H1 (cell line): ENCODE measurements at regions not wholly inside any gene's neighbourhood (a gene's known extent, or its start where the extent isn't known, plus 50 kb on each side); places are given as distances from the start of the nearest gene placed in this dataset.

Source experiments
- TCF12 ChIP-seq: IDR thresholded peaks from 2 replicates; pipeline ENCODE4 v1.6.1; 2011; ENCODE audit warnings: low read depth, mild to moderate bottlenecking, low read length
- ZNF274 ChIP-seq: IDR thresholded peaks from 2 replicates; pipeline ENCODE4 v1.7.0; 2012; ENCODE audit warnings: low read length, borderline replicate concordance; ENCODE audit errors: extremely low read depth
- TF ChIP-seq, protein P1 (sequence below): IDR thresholded peaks from 2 replicates; pipeline ENCODE4 v1.6.1; 2012; ENCODE audit warnings: inconsistent platforms
- TF ChIP-seq, protein P2 (sequence below), 3 experiments: IDR thresholded peaks; 1 replicate in 2 of 3; 2 replicates in 1 of 3; pipeline versions ENCODE4 v1.5.1 to v1.6.1; 2011; ENCODE audit warnings: low read length in 3 of 3, mild to moderate bottlenecking in 3 of 3, inconsistent platforms in 2 of 3, low read depth in 1 of 3, moderate library complexity in 1 of 3; ENCODE audit not compliant: insufficient read depth in 1 of 3; ENCODE audit errors: control extremely low read depth in 1 of 3

DNA sequence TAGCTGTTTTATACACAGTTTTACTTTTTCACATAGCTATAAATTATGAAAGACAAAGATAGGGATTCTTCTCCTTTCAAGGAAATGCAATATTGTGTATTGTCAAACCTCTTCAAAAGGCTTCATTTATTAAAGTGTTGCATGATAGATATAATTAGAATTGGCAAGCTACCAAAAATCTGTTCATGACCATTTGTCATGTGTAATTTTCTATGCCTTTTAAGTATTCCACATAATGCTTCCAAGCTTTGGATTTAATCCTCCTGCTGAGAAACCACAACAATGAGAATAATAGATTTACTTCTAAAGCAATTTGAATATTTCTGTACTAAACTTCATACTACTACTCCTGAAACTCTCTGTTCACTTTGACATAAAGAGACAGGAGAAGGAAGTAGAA lies 403.2 kb upstream of the CCDC179 start:
- TF ChIP-seq, protein P1, sequence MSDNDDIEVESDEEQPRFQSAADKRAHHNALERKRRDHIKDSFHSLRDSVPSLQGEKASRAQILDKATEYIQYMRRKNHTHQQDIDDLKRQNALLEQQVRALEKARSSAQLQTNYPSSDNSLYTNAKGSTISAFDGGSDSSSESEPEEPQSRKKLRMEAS: no peak
- TF ChIP-seq ZNF274 (no peak), TCF12 (no peak)
- TF ChIP-seq, protein P2, sequence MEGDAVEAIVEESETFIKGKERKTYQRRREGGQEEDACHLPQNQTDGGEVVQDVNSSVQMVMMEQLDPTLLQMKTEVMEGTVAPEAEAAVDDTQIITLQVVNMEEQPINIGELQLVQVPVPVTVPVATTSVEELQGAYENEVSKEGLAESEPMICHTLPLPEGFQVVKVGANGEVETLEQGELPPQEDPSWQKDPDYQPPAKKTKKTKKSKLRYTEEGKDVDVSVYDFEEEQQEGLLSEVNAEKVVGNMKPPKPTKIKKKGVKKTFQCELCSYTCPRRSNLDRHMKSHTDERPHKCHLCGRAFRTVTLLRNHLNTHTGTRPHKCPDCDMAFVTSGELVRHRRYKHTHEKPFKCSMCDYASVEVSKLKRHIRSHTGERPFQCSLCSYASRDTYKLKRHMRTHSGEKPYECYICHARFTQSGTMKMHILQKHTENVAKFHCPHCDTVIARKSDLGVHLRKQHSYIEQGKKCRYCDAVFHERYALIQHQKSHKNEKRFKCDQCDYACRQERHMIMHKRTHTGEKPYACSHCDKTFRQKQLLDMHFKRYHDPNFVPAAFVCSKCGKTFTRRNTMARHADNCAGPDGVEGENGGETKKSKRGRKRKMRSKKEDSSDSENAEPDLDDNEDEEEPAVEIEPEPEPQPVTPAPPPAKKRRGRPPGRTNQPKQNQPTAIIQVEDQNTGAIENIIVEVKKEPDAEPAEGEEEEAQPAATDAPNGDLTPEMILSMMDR (IDR thresholded peaks at IDR 0.05; ENCODE audit: control extremely low read depth in 1 of 3, insufficient read depth in 1 of 3, low read depth in 1 of 3, low read length in 3 of 3): no peak
